Body of pancreas (tissue), 4 donors: ENCODE measurements at regions not wholly inside any gene's neighbourhood (a gene's known extent, or its start where the extent isn't known, plus 50 kb on each side); places are given as distances from the start of the nearest gene placed in this dataset.

ENCODE experiments used
- CTCF ChIP-seq, 7 experiments: fragments of 450-650 bp in 4 of 7; fragments of 200-600 bp in 3 of 7; sonication (generic) in 3 of 7; IDR thresholded peaks; one replicate each; pipeline ENCODE4 v1.5.1; 2016 to 2019; ENCODE audit warnings: antibody characterized with exemption in 7 of 7
- POLR2A ChIP-seq, 3 donors: fragments of 450-650 bp; IDR thresholded peaks; one replicate each; pipeline ENCODE4 v1.6.1; 2016; ENCODE audit warnings: antibody characterized with exemption in 3 of 3, mild to moderate bottlenecking in 2 of 3

GRCh38 chr9:4415281-4415680 is 75.0 kb upstream of the SLC1A1 start:
- no peak for TF ChIP-seq POLR2A (IDR thresholded peaks at IDR 0.05)
- TF ChIP-seq CTCF (IDR thresholded peaks at IDR 0.05), result no peak
